ENCODE measurements at regions not wholly inside any gene's neighbourhood (a gene's known extent, or its start where the extent isn't known, plus 50 kb on each side); places are given as distances from the start of the nearest gene placed in this dataset.

DNA sequence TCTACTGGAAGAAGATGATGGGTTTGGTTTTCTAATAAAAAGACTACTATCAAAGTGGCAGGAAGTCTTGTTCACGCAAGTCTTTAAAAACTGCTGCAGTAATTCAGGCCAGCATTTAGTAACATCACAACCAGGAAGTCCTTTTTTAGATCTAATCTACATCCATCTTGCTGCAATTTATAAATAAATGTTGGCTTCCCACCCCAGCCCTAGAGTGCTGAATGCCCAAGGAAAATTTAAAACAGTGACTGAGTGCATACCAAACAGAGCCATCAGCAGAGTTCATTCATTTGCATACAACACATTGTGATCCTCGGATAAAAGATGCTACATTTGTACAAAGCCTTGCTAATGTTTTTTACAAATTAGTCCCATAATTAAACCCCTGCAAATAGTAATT lies 72.1 kb downstream of the PHLDA1 start:
- no peaks in the 10 kb centered on the region for H3K36me3 ChIP-seq (replicated peaks in 1 of 2; ENCODE audit: insufficient read depth in 1 of 2, low read depth in 2 of 2)
- H3K9me3 ChIP-seq = no peaks in the 10 kb centered on the region
- intact Hi-C loops (cut with DNase I) = no loop called here
- no peaks in the 10 kb centered on the region for H3K27me3 ChIP-seq
- peak overlapping the region in 3 of 4 donors; percentile 70 to 85 (median 85) for H3K27ac ChIP-seq
- no peak for TF ChIP-seq POLR2A (IDR thresholded peaks at IDR 0.05)
- no peak for TF ChIP-seq CTCF (IDR thresholded peaks at IDR 0.05)
- WGBS, 2 donors = 38 to 39% methylated on average over 2 of the region's 2 CpGs
- H3K4me1 ChIP-seq = peaks cover 36% of the 10 kb centered on the region
- no peak for DNase-seq
- no peak for ATAC-seq
- H3K4me3 ChIP-seq = no peak overlapping the region

DNA sequence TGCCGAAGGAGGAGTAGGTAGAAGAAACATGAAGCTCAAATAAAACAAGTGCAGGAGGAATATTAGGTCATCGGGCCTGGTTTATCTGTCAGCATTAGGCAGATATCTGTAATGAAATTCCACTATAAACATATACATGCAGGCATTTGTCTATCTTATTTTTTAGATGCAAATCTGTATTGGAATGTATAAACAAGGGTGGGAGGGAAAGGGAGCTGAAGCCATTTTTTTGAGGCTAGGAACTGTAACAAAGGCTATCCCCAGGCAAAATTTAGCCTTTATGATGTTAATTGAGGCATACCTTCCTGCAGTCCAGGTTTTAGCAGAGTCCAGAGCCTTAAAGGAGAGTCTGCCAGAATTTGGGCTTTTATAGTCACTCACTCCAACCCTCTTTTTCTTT lies 72.5 kb downstream of the PHLDA1 start:
- intact Hi-C loops (cut with DNase I) = no loop called here
- peaks cover 39% of the 10 kb centered on the region for H3K4me1 ChIP-seq
- TF ChIP-seq POLR2A (IDR thresholded peaks at IDR 0.05) = no peak
- TF ChIP-seq CTCF (IDR thresholded peaks at IDR 0.05) = no peak
- ATAC-seq (no peak), DNase-seq (no peak)
- H3K36me3 ChIP-seq (replicated peaks in 1 of 2; ENCODE audit: insufficient read depth in 1 of 2, low read depth in 2 of 2) = no peaks in the 10 kb centered on the region
- no peaks in the 10 kb centered on the region for H3K9me3 ChIP-seq
- H3K4me3 ChIP-seq = no peak overlapping the region
- peak overlapping the region in 3 of 4 donors; percentile 70 to 85 (median 85) for H3K27ac ChIP-seq
- 28 to 31% methylated on average over 2 of the region's 2 CpGs for WGBS, 2 donors
- H3K27me3 ChIP-seq = no peaks in the 10 kb centered on the region

GRCh38 chr12:75955251-75955650 lies 76.3 kb downstream of the PHLDA1 start:
- WGBS, 2 donors = 78% methylated on average over 3 of the region's 3 CpGs
- Histone ChIP-seq H3K27me3 (no peaks in the 10 kb centered on the region), H3K9me3 (no peaks in the 10 kb centered on the region), H3K36me3 (replicated peaks in 1 of 2; ENCODE audit: insufficient read depth in 1 of 2, low read depth in 2 of 2) (no peaks in the 10 kb centered on the region), H3K4me3 (no peak overlapping the region), H3K27ac (no peak overlapping the region), H3K4me1 (peaks cover 57% of the 10 kb centered on the region)
- TF ChIP-seq POLR2A (IDR thresholded peaks at IDR 0.05) = no peak
- no peak for TF ChIP-seq CTCF (IDR thresholded peaks at IDR 0.05)
- no peak for DNase-seq
- ATAC-seq = no peak
- intact Hi-C loops (cut with DNase I) = no loop called here

- Histone ChIP-seq H3K9me3 (no peaks in the 10 kb centered on the region), H3K27ac (no peak overlapping the region), H3K36me3 (replicated peaks in 1 of 2; ENCODE audit: insufficient read depth in 1 of 2, low read depth in 2 of 2) (no peaks in the 10 kb centered on the region), H3K4me3 (no peak overlapping the region), H3K27me3 (no peaks in the 10 kb centered on the region), H3K4me1 (peaks cover 52% of the 10 kb centered on the region)
- no peak for ATAC-seq
- 92 to 98% methylated on average over 2 of the region's 2 CpGs for WGBS, 2 donors
- intact Hi-C loops (cut with DNase I) = no loop called here
- DNase-seq = no peak
- TF ChIP-seq POLR2A (IDR thresholded peaks at IDR 0.05) (no peak), CTCF (IDR thresholded peaks at IDR 0.05) (no peak)
Measured at GRCh38 chr12:75954749-75955148, 76.8 kb downstream of the PHLDA1 start.

GRCh38 chr12:75954041-75954440 lies 77.5 kb downstream of the PHLDA1 start:
- intact Hi-C loops (cut with DNase I) = no loop called here

More at GRCh38 chr12:75954041-75954440, 77.5 kb downstream of the PHLDA1 start:
- TF ChIP-seq CTCF (IDR thresholded peaks at IDR 0.05) (no peak), POLR2A (IDR thresholded peaks at IDR 0.05) (no peak)
- H3K27me3 ChIP-seq = no peaks in the 10 kb centered on the region
- H3K36me3 ChIP-seq (replicated peaks in 1 of 2; ENCODE audit: insufficient read depth in 1 of 2, low read depth in 2 of 2) = no peaks in the 10 kb centered on the region
- ATAC-seq (peak; percentile 70), DNase-seq (no peak)
- H3K4me1 ChIP-seq = peaks cover 45% of the 10 kb centered on the region
- H3K9me3 ChIP-seq = no peaks in the 10 kb centered on the region
- WGBS, 2 donors = 64 to 72% methylated on average over 3 of the region's 3 CpGs
- no peak overlapping the region for H3K4me3 ChIP-seq
- H3K27ac ChIP-seq = peak overlapping the region in 2 of 4 donors; percentile 63 to 69

All from body of pancreas (tissue), 4 donors.